HG03432 (cell line): ENCODE measurements at regions not wholly inside any gene's neighbourhood (a gene's known extent, or its start where the extent isn't known, plus 50 kb on each side); places are given as distances from the start of the nearest gene placed in this dataset.
A peak's percentile ranks its signal among the peaks of the same experiment; 100 is the strongest.
"Not testable (repeated sequence)": the region's sequence is repeated elsewhere in the genome, so short reads cannot be mapped to it uniquely, and the experiment has no call there.

Source experiments
- ATAC-seq: cut with Tn5 transposase; IDR thresholded peaks from one replicate; pipeline ENCODE4 v1.9.1; 2021; ENCODE audit warnings: mild to moderate bottlenecking, moderate library complexity; ENCODE audit not compliant: unreplicated experiment

DNA sequence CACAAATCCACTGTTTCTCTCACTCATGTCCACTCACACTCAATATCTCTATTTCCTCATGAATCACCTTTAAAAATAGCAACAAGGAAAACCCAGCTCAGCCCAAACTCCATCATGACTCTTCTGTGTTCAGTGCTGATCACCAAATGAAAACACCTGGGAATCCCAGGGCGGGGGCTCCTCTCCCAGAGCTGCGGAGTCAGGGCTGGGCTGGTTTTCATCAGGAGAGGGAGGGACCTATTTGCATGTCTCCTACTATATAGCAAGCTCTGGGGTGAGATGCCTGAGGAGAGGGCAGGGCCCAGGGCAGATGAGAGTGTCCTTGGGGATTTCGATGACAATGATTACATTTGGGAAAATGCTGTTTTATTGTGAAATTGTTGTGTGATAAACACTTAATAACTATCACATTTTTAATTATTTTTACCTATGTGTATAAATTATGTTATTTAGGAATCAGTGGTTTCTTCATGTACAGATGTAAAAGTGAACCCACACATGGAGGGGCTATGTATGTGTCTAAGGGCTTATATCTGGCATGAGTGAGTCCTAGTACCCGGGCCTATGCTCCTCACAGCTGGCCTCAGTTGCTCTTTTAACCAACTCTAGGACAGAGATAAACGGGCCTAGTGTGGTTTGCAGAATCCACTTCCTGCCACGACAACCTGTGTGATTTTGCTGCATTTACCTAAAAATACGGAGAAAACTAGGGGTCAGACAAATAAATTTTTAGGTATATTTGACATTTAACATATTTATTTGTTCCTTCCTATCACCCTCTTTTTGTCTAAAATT lies 1131.9 kb downstream of the TMEM121 start:
- not testable (repeated sequence) for ATAC-seq

DNA sequence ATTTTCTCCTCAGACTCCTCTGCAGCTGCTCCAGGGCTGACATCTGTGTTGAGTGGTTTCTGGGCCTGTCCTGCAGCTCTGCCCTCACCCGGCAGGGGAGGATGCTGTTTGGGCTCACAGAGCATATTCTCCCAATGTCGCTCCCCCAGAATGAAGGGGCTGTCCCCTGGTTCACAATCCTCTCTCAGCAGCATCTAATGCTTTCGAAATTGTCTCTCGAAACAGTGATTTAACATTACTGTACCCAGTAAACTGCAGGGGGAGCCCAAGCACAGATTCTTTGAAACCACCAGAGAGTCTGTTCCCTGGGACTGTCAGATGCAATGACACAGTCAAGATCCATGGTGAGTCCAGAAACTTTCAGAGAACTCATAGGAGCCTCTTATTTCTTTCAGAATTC lies 1135.2 kb downstream of the TMEM121 start:
- peak; percentile 61 for ATAC-seq

- ATAC-seq = no peak
Observed at GRCh38 chr14:106662936-106663550, 1136.7 kb downstream of the TMEM121 start.

DNA sequence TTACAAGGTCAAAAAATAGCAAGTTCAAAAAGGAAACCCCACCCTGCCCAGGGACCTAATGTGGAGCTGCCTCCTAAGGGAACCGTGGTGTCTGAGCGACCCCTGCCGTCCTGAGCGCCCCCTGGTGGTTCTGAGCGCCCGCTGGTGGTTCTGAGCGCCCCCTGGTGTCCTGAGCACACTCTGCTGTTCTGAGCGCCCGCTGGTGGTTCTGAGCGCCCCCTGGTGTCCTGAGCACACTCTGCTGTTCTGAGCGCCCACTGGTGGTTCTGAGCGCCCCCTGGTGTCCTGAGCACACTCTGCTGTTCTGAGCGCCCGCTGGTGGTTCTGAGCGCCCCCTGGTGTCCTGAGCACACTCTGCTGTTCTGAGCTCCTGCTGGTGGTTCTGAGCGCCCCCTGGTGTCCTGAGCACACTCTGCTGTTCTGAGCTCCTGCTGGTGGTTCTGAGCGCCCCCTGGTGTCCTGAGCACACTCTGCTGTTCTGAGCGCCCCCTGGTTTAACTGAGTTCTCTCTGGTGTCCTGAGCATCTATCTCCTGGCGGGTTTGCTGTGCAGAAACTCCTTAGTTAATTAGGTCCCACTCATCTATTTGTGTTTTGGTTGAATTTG lies 1137.5 kb downstream of the TMEM121 start:
- peak; percentile 59 for ATAC-seq

- ATAC-seq = no peak
Observed at GRCh38 chr14:106665814-106666213, 1139.4 kb downstream of the TMEM121 start.

DNA sequence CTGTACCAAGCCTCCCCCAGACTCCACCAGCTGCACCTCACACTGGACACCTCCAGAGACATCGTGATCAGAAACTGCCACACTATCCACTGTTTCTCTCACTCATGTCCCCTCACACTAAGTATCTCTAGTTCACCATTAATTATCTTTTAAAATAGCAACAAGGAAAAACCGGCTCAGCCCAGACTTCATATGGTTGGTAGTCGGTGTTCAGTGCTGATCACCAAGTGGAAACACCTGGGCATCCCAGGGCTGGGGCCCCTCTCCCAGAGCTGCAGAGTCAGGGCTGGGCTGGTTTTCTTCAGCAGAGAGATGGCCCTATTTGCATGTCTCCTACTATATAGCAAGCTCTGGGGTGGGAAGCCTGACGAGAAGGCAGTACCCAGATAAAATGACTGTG lies 1140.0 kb downstream of the TMEM121 start:
- ATAC-seq = no peak

DNA sequence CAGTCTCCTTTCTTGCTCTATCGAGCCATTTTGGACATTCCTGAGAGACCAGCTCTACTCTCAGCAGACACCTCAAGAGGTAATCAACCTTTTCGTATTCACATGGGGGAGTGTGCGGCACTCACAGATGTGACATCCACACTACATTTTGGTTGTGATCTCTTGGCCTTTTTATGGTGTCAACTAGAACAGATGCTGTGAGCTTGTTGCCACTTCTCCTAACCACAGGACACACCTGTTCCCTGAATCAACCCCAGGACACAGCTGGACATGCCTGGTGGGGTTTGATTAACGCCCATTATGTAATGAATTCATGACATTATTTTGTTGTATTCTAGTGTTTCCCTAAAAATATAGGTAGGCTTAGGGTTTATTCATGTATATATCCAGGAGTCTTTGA lies 1143.6 kb downstream of the TMEM121 start:
- ATAC-seq = no peak

- not testable (repeated sequence) for ATAC-seq
Observed at GRCh38 chr14:106674093-106674492, 1147.7 kb downstream of the TMEM121 start.

- ATAC-seq = not testable (repeated sequence)
Observed at GRCh38 chr14:106674509-106675125, 1148.2 kb downstream of the TMEM121 start.

DNA sequence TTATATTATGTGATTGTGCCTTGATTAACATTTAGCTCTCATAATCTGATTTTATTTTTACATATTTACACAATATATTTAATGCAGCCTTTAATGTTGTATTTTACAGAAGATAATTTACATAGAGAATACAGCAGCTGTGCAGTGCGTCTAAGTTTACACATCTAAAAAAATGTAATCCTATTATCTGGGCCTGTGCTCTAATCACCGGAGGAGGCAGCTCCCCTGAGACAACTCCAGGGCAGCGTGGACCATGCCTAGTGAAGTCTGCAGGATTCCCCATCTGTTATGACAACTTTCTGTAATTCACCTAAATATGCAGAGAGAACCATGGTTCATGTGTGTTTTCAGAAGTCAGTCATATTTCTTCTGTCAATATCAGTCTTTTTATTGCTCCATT lies 1149.3 kb downstream of the TMEM121 start:
- ATAC-seq = not testable (repeated sequence)

DNA sequence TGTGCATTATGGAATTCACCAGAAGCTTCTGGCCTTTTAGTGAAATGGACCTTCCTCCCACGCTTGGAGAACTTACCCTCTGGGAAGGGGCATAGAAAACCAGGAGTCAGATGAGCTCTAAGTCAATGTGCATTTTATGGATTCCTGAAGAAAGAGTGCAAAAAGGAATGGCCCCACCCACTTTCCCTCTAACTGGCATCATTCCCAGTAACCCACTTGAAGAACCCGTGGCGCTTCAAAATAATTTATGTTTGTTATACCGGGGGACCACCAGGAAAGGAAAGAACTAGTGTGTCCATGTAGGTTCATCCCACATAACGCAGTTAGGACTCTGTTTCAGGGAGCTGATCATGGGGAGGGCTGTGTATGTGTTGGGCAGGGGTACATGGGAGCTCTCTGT lies 1153.4 kb downstream of the TMEM121 start:
- ATAC-seq = no peak

DNA sequence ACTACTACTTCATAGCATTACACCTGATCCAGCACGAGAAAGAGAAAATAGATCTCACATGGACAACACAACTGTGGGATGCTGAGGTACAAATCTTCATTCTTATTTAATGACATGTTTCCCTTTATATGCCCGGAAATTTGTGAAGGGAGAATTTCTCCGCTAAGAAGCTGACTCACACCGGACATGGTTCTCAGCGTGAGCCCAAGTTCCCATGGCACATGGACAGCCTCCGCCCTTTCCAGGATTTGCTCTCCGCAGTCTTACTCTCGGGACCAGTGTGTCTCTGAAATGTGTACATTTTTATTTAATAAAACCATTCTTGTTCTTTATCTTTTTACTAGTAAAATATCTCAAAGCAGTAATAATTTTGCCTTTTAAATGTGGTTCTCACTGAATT lies 1154.8 kb downstream of the TMEM121 start:
- ATAC-seq = no peak

DNA sequence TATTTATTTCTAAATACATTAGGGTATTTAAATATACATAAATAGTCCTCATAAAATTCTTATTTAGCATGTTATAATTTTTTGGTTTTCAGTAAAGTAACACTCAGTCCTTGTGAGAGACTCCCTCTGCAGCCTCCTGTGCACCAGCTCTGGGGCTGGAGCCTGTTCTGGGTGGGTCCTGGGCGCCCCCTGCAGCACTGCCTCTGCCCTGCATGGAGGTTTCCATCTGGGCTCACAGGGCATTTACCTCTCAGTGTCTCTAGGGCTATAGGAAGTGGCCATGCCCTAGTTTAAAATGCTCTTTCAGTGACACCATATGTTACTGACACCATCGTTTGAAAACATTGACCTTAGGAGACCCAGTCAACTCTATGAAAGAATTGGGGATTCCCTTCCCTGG lies 1155.2 kb downstream of the TMEM121 start:
- ATAC-seq = no peak

DNA sequence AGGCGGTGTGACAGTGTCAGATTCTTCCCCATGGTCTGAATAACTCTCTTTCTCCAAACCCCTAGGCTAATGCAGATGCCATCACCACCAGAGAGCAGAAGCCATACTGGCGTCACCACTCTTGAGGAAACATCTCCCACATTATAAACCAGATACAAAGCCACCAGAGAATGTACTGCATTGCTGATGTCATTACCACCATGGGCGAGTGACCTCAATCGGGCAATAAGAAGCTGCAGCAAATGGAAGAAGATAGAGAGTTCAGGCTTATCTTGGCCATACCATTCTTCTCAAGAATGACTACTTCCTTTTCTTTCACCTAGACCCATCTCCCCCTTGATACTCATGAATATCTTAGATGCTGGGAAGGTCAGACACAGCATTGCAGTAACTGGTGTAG lies 1157.2 kb downstream of the TMEM121 start:
- no peak for ATAC-seq

DNA sequence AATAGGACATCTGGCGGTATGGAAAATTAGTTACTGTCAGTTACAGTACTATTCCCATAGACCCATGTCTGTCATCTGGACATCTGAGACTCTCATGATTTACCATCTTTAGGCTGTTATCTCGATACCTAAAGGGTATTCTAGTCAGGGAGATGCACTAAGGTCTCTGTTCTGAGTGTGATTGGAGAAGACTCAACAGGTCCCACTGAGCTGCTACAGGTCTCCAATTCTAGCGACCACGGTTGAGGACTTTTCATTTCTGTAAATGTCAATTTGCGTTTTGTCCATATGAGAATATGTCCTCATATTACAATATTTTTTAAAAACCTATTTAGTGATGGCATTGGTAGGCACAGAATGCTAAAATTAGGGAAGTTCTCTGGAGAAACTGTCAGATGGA lies 1160.2 kb downstream of the TMEM121 start:
- ATAC-seq = no peak

DNA sequence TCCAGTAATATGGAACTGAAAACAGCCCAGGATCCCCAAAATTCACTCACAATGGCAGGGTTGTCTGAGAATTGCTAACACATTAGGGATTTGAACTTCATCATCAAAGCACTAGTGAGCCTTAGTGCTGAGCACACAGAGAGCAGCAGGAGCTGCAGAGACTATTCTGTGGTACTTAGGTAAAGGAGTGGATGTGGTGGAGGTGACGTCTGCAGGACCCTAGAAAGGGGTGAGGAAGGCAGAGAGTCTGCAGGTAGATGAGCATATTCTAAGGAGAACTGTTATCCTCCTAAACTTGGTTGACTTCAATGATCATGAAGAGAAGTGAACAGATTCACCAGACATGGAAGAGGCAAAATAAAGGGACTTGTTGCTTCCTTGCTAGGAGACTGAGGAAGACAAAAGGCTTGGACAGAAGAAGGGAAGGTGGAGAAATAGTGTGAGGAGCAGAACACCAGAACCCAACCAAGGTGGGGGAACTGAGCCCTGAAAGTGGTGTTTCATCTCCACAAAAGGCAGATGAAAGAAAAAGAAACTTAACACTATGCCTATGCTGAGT lies 1164.0 kb downstream of the TMEM121 start:
- no peak for ATAC-seq

- peak; percentile 72 for ATAC-seq
Observed at GRCh38 chr14:106691601-106692291, 1165.4 kb downstream of the TMEM121 start.

DNA sequence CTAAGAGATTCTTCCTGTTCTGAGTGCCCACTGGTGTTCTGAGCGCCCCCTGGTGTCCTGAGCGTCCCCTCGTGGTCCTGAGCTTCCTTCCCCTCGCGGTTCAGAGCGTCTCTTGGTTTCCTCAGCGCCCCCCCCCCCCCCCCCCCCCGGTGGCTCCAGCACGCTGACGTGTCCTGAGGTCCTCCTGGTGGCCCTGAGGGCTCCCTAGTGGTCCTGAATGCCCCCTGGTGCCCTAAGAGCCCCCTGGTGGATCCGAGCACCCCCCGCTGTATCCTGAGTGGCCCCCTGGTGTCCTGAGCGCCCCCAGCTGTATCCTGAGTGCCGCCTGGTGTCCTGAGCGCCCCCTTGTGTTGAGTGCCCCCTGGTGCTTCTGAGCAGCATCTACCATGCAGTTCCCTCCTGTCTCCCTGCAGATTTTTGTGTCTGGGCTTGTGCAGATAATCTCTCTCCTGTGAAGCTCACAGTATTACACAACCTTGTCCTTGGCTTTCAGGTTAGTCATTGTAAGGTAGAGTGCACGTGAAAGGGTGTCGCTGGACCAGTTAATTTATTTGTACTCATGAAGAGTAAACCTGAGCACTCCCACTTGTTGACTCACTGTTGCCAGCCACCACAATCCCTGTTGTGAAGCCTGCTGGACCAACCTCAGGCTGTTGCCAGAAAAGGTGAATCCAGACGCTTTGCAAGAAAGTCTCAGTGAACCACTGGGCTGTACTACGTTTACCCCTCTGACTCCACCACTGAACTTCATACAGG lies 1168.4 kb downstream of the TMEM121 start:
- ATAC-seq = no peak

DNA sequence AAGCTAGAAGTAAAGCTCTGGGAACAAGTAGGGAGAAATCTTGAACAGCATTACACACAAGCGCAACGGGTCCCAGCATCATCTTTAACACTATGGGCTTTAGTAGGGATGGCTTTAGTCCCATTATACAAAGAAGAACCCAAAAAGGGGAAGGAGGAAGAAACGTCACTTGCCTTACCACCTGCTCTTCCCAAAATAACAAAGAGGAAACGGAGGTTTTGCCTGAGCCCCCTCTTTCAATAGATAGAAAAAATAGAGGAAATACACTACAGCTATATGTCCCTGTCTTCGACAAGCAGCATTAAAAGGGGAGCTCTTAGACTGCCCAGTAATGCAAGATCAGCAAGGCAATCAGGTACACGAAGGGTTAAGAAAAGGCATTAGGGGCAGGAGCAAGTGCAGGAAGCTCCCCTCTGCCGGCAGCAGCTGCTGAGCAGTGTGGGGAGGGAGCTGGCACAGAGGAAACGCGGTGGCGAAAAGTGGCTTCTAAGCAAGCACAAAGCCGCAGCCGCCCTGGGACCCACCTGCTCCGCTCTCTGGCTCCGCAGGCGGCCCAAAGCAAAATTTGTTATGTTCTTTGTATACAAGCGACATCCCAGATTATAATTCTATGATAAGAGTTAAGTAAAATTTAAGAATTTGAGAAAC lies 1172.4 kb downstream of the TMEM121 start:
- ATAC-seq = peak; percentile 42

GRCh38 chr14:106703651-106704050 lies 1177.3 kb downstream of the TMEM121 start:
- ATAC-seq = not testable (repeated sequence)
